IMR-90 (cell line): ENCODE measurements at regions not wholly inside any gene's neighbourhood (a gene's known extent, or its start where the extent isn't known, plus 50 kb on each side); places are given as distances from the start of the nearest gene placed in this dataset.

Experiments
- ATAC-seq: fragments of 200-7000 bp; cut with Tn5 transposase; 2 replicates; pipeline ENCODE4 v1.9.1; 2020; ENCODE audit warnings: low read depth, mild to moderate bottlenecking, moderate library complexity
- BruUV-seq: library from RNA; stranded (reverse); fragments of 400-500 nt; replicated peaks from 2 replicates; lab custom pipeline; 2021; lab: Mats Ljungman, UMichigan
- CTCF ChIA-PET: fragments of 300-600 bp; formaldehyde crosslinking; extraction: SDS; loops from one replicate; lab custom pipeline; 2021; ENCODE audit warnings: antibody characterized with exemption; lab: Yijun Ruan, JAX
- POLR2A ChIA-PET: fragments of 300-600 bp; sonication (Branson Sonifier 250); formaldehyde crosslinking; loops from one replicate; lab custom pipeline; 2022; ENCODE audit warnings: antibody characterized with exemption; ENCODE audit not compliant: unreplicated experiment; lab: Charles Lee
- DNase-seq: peaks from one replicate; pipeline ENCODE4 v3.0.0; 2013
- H2AFZ ChIP-seq: replicated peaks from 2 replicates; pipeline ENCODE3; 2013; ENCODE audit warnings: low read length, mild to moderate bottlenecking; ENCODE audit not compliant: poor library complexity
- H2AK5ac ChIP-seq: 2 replicates; pipeline ENCODE4 v1.6.1; 2013; ENCODE audit warnings: low read depth, low read length, inconsistent platforms
- H2AK9ac ChIP-seq: replicated peaks from 2 replicates; pipeline ENCODE3; 2013; ENCODE audit warnings: mild to moderate bottlenecking, low read depth, low read length, moderate library complexity; ENCODE audit not compliant: poor library complexity
- H2BK120ac ChIP-seq: 2 replicates; pipeline ENCODE4 v1.6.1; 2013; ENCODE audit warnings: low read depth, low read length, inconsistent platforms
- H2BK15ac ChIP-seq: 3 replicates; pipeline ENCODE4 v1.6.1; 2013; ENCODE audit warnings: low read depth, low read length, inconsistent platforms
- H2BK20ac ChIP-seq: 2 replicates; pipeline ENCODE4 v1.6.1; 2013; ENCODE audit warnings: low read depth, mild to moderate bottlenecking, inconsistent platforms, low read length, moderate library complexity
- H2BK5ac ChIP-seq: 2 replicates; pipeline ENCODE4 v1.6.1; 2013; ENCODE audit warnings: mild to moderate bottlenecking, low read depth, low read length, inconsistent platforms; ENCODE audit not compliant: poor library complexity, severe bottlenecking
- H3K14ac ChIP-seq: replicated peaks from 2 replicates; pipeline ENCODE4 v1.6.1; 2013; ENCODE audit warnings: low read depth, low read length, inconsistent platforms
- H3K18ac ChIP-seq: 2 replicates; pipeline ENCODE4 v1.6.1; 2013; ENCODE audit warnings: low read depth, low read length, control low read depth
- H3K23ac ChIP-seq: 2 replicates; pipeline ENCODE4 v1.6.1; 2013; ENCODE audit warnings: low read depth, low read length, inconsistent platforms
- H3K27ac ChIP-seq: 2 replicates; pipeline ENCODE4 v1.5.1; 2013; ENCODE audit warnings: mild to moderate bottlenecking, control low read depth, low read length; ENCODE audit not compliant: insufficient read depth
- H3K27me3 ChIP-seq: 2 replicates; pipeline ENCODE4 v1.6.1; 2013; ENCODE audit warnings: low read length; ENCODE audit not compliant: control insufficient read depth, insufficient read depth
- H3K36me3 ChIP-seq: 2 replicates; pipeline ENCODE4 v1.6.1; 2013; ENCODE audit warnings: low read length, mixed read lengths; ENCODE audit not compliant: control insufficient read depth, insufficient read depth
- H3K4ac ChIP-seq: 2 replicates; pipeline ENCODE4 v1.6.1; 2013; ENCODE audit warnings: low read depth, low read length, inconsistent platforms
- H3K4me1 ChIP-seq: 2 replicates; pipeline ENCODE4 v1.6.1; 2013; ENCODE audit warnings: low read length, mixed read lengths; ENCODE audit not compliant: control insufficient read depth, insufficient read depth
- H3K4me2 ChIP-seq: 2 replicates; pipeline ENCODE4 v1.6.1; 2013; ENCODE audit warnings: low read depth, mild to moderate bottlenecking, control low read depth, low read length, moderate library complexity
- H3K4me3 ChIP-seq: 2 replicates; pipeline ENCODE4 v1.5.1; 2013; ENCODE audit warnings: low read depth, mild to moderate bottlenecking, control low read depth, low read length, moderate library complexity; ENCODE audit not compliant: insufficient read depth
- H3K56ac ChIP-seq: 2 replicates; pipeline ENCODE4 v1.6.1; 2013; ENCODE audit warnings: low read length, inconsistent platforms; ENCODE audit not compliant: insufficient read depth; ENCODE audit errors: extremely low read depth
- H3K79me1 ChIP-seq, 2 experiments: 2 replicates each; pipeline ENCODE4 v1.6.1; 2013; ENCODE audit warnings: low read length in 2 of 2, inconsistent platforms in 1 of 2, low read depth in 1 of 2
- H3K9ac ChIP-seq: 2 replicates; pipeline ENCODE4 v1.6.1; 2013; ENCODE audit warnings: low read depth, low read length, control low read depth
- H3K9me1 ChIP-seq: 2 replicates; pipeline ENCODE4 v1.6.1; 2013; ENCODE audit warnings: low read length, inconsistent platforms; ENCODE audit not compliant: insufficient read depth
- H3K9me3 ChIP-seq: 2 replicates; pipeline ENCODE4 v1.6.1; 2013; ENCODE audit warnings: low read length; ENCODE audit not compliant: control insufficient read depth, insufficient read depth
- H4K20me1 ChIP-seq: 2 replicates; pipeline ENCODE4 v1.6.1; 2013; ENCODE audit warnings: low read length, inconsistent platforms; ENCODE audit not compliant: insufficient read depth
- H4K5ac ChIP-seq: 2 replicates; pipeline ENCODE4 v1.6.1; 2013; ENCODE audit warnings: mild to moderate bottlenecking, low read depth, low read length, control low read depth
- H4K8ac ChIP-seq, 2 experiments: 2 replicates each; pipeline ENCODE4 v1.6.1; 2013; ENCODE audit warnings: low read depth in 2 of 2, low read length in 2 of 2, control low read depth in 1 of 2, inconsistent platforms in 1 of 2
- H4K91ac ChIP-seq: 2 replicates; pipeline ENCODE4 v1.6.1; 2013; ENCODE audit warnings: low read depth, low read length, inconsistent platforms; ENCODE audit not compliant: insufficient read depth
- BHLHE40 ChIP-seq: fragments of 150-350 bp; IDR thresholded peaks from 2 replicates; pipeline ENCODE4 v1.6.1; 2016; ENCODE audit warnings: mild to moderate bottlenecking, low read depth, low read length
- CEBPB ChIP-seq: IDR thresholded peaks from 2 replicates; pipeline ENCODE4 v1.6.1; 2012; ENCODE audit warnings: low read depth, low read length, improper control_type of control experiment
- CHD1 ChIP-seq: IDR thresholded peaks from 2 replicates; pipeline ENCODE4 v1.6.1; 2012; ENCODE audit warnings: low read depth, low read length, improper control_type of control experiment
- FOS ChIP-seq: fragments of 150-350 bp; IDR thresholded peaks from 2 replicates; pipeline ENCODE4 v1.6.1; 2016; ENCODE audit warnings: low read depth, low read length
- MAZ ChIP-seq: IDR thresholded peaks from 2 replicates; pipeline ENCODE4 v1.6.1; 2012; ENCODE audit warnings: low read depth, mild to moderate bottlenecking, low read length, improper control_type of control experiment, moderate library complexity, borderline replicate concordance
- NFE2L2 ChIP-seq: fragments of 150-350 bp; IDR thresholded peaks from 2 replicates; pipeline ENCODE4 v1.6.1; 2016; ENCODE audit warnings: low read depth, mild to moderate bottlenecking, low read length
- POLR2A ChIP-seq: IDR thresholded peaks from 2 replicates; pipeline ENCODE4 v1.6.1; 2012; ENCODE audit warnings: mild to moderate bottlenecking, low read depth, low read length
- RAD21 ChIP-seq: IDR thresholded peaks from 2 replicates; pipeline ENCODE4 v1.6.1; 2012; ENCODE audit warnings: low read length, improper control_type of control experiment
- RFX5 ChIP-seq: IDR thresholded peaks from 2 replicates; pipeline ENCODE4 v1.8.0; 2012; ENCODE audit warnings: low read depth, mild to moderate bottlenecking, low read length, moderate library complexity
- WGBS, 2 experiments: methylation state at CpG; one replicate each; pipeline versions ENCODE4 v1.1.5 to v1.1.7; 2013; ENCODE audit warnings: missing lambda C conversion rate in 2 of 2; ENCODE audit not compliant: insufficient read length in 1 of 2; ENCODE audit errors: extremely low coverage in 2 of 2; 5-methylcytosine and 5-hydroxymethylcytosine counted together
- dilution Hi-C: fragments of 300-500 bp; cut with HindIII; formaldehyde crosslinking; loops from one replicate; pipeline ENCODE4 v1.14.3; 2018; ENCODE audit warnings: low sequenced_read_pairs; ENCODE audit not compliant: unreplicated experiment
- in situ Hi-C: fragments of 300-500 bp; cut with MboI; formaldehyde crosslinking; loops from 3 replicates; pipeline ENCODE4 v1.14.3; 2019; ENCODE audit warnings: low sequenced_read_pairs, inconsistent platforms, mixed read lengths
- intact Hi-C: fragments of 100-400 bp; cut with micrococcal nuclease; formaldehyde crosslinking; loops from 2 replicates; pipeline ENCODE4 v1.10.0; 2022
- TF ChIP-seq, protein P1 (sequence below): conservative IDR thresholded peaks from 2 replicates; pipeline ENCODE4 v1.5.1; 2012; ENCODE audit warnings: mild to moderate bottlenecking, low read depth, low read length, improper control_type of control experiment

DNA sequence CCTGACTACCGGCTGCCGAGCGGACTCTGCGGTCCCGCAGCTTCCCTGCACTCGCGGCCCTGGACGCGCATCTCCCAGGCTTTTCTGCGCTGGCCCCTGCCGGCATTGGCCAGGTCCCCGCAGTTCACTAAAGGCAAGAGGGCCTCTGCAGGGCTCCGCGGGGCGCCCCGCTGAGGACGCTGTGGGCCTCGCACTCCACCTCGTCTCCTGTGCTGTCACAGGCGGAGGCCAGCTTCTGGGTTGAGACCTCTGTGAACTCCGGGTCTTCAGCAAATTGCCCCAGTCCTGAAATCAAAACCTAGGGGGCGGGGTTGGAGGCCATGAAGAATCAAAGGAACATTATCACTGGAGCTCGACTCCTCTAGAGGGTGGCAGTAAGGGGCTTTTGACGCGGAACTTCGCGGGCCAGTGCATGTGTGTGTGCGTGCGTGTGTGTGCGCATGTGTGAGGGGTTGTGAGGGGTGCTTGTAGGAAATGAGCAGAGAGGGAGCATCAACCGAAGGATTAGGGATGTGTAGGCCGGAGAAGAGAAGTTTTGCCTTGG lies 68.5 kb upstream of the CAPRIN2 start:
- Histone ChIP-seq H3K27ac (no peak overlapping the region), H2BK120ac (no peak overlapping the region), H4K5ac (no peak overlapping the region; the same call in 1 of the 2 replicates), H3K4me3 (no peak overlapping the region), H2BK5ac (no peak overlapping the region), H4K20me1 (no peaks in the 10 kb centered on the region), H3K9me1 (peaks cover 3% of the 10 kb centered on the region; the same call in 1 of the 2 replicates), H2AK9ac (no peak overlapping the region), H3K4me1 (peaks cover 3% of the 10 kb centered on the region; the same call in 1 of the 2 replicates), H3K4me2 (no peak overlapping the region), H3K79me1 (no peaks in the 10 kb centered on the region), H3K18ac (no peak overlapping the region), H4K8ac (peak overlapping the region in 1 of 2 experiments; percentile 28; a peak in 1 of 4 replicates), H2BK15ac (no peak overlapping the region), H3K9ac (no peak overlapping the region), H3K14ac (no peak overlapping the region), H3K27me3 (peaks cover 22% of the 10 kb centered on the region), H2AFZ (peak overlapping the region; percentile 88), H3K4ac (no peak overlapping the region), H2BK20ac (no peak overlapping the region), H3K56ac (no peak overlapping the region), H3K36me3 (no peaks in the 10 kb centered on the region), H3K23ac (no peak overlapping the region), H4K91ac (no peak overlapping the region), H2AK5ac (no peak overlapping the region), H3K9me3 (no peaks in the 10 kb centered on the region)
- TF ChIP-seq BHLHE40 (no peak), CHD1 (no peak), FOS (no peak), RFX5 (no peak), POLR2A (no peak), RAD21 (no peak), CEBPB (no peak), MAZ (no peak), NFE2L2 (no peak)
- TF ChIP-seq, protein P1, sequence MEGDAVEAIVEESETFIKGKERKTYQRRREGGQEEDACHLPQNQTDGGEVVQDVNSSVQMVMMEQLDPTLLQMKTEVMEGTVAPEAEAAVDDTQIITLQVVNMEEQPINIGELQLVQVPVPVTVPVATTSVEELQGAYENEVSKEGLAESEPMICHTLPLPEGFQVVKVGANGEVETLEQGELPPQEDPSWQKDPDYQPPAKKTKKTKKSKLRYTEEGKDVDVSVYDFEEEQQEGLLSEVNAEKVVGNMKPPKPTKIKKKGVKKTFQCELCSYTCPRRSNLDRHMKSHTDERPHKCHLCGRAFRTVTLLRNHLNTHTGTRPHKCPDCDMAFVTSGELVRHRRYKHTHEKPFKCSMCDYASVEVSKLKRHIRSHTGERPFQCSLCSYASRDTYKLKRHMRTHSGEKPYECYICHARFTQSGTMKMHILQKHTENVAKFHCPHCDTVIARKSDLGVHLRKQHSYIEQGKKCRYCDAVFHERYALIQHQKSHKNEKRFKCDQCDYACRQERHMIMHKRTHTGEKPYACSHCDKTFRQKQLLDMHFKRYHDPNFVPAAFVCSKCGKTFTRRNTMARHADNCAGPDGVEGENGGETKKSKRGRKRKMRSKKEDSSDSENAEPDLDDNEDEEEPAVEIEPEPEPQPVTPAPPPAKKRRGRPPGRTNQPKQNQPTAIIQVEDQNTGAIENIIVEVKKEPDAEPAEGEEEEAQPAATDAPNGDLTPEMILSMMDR = no peak
- intact Hi-C loops = no loop called here
- POLR2A ChIA-PET = no interaction called here
- in situ Hi-C loops = loop anchor here (25.0 kb wide), 2 partner anchors 511 to 1311 kb away; no protein-coding TSS in a partner anchor
- dilution Hi-C loops = no loop called here
- no TSS peak for BruUV-seq
- 49% methylated on average over 17 of the region's 32 CpGs; no CpG with 5 or more reads in 1 of the 2 experiments for WGBS, 2 experiments
- no peak for DNase-seq
- CTCF ChIA-PET = no interaction called here
- ATAC-seq = peak; percentile 13; the same call in 1 of the 2 replicates
